HEK293T (cell line): ENCODE measurements at regions not wholly inside any gene's neighbourhood (a gene's known extent, or its start where the extent isn't known, plus 50 kb on each side); places are given as distances from the start of the nearest gene placed in this dataset.

Experiments used
- CTCF ChIA-PET: fragments of 350-600 bp; formaldehyde crosslinking; extraction: SDS; loops from one replicate; lab custom pipeline; 2021; ENCODE audit warnings: antibody characterized with exemption, inconsistent platforms; lab: Yijun Ruan, JAX
- POLR2A ChIA-PET: fragments of 350-600 bp; formaldehyde crosslinking; extraction: SDS; loops from one replicate; lab custom pipeline; 2020; ENCODE audit warnings: antibody characterized with exemption, inconsistent platforms; lab: Yijun Ruan, JAX
- DNase-seq: peaks from one replicate; pipeline ENCODE4 v3.0.0; 2012; ENCODE audit warnings: mixed read lengths; ENCODE audit errors: extremely low spot score
- ARNT ChIP-seq: fragments of 450-650 bp; IDR thresholded peaks from 2 replicates; pipeline ENCODE4 v1.6.1; 2017; ENCODE audit warnings: mild to moderate bottlenecking
- BHLHE40 ChIP-seq: fragments of 450-650 bp; IDR thresholded peaks from 2 replicates; pipeline ENCODE4 v1.6.1; 2016; ENCODE audit warnings: mild to moderate bottlenecking, moderate library complexity, borderline replicate concordance
- CTBP1 ChIP-seq: fragments of 450-650 bp; IDR thresholded peaks from 2 replicates; pipeline ENCODE4 v1.6.1; 2016; ENCODE audit warnings: borderline replicate concordance
- ELF4 ChIP-seq: fragments of 450-650 bp; IDR thresholded peaks from 2 replicates; pipeline ENCODE4 v1.6.1; 2017; ENCODE audit warnings: antibody characterized with exemption
- FOXA1 ChIP-seq: fragments of 450-650 bp; IDR thresholded peaks from 2 replicates; pipeline ENCODE4 v1.6.1; 2016; ENCODE audit warnings: mild to moderate bottlenecking
- FOXK2 ChIP-seq: fragments of 450-650 bp; IDR thresholded peaks from 2 replicates; pipeline ENCODE4 v1.6.1; 2016; ENCODE audit warnings: mild to moderate bottlenecking
- FOXM1 ChIP-seq: fragments of 450-650 bp; IDR thresholded peaks from 2 replicates; pipeline ENCODE4 v1.6.1; 2017; ENCODE audit warnings: mild to moderate bottlenecking, borderline replicate concordance
- HDGF ChIP-seq: fragments of 450-650 bp; IDR thresholded peaks from 2 replicates; pipeline ENCODE4 v1.6.1; 2017; ENCODE audit warnings: antibody characterized with exemption, borderline replicate concordance
- L3MBTL2 ChIP-seq: fragments of 450-650 bp; conservative IDR thresholded peaks from 2 replicates; pipeline ENCODE4 v1.6.1; 2016; ENCODE audit warnings: mild to moderate bottlenecking
- LEF1 ChIP-seq: fragments of 450-650 bp; IDR thresholded peaks from 2 replicates; pipeline ENCODE4 v1.6.1; 2017; ENCODE audit warnings: mild to moderate bottlenecking, borderline replicate concordance
- NFRKB ChIP-seq: fragments of 450-650 bp; IDR thresholded peaks from 2 replicates; pipeline ENCODE4 v1.6.1; 2016; ENCODE audit warnings: mild to moderate bottlenecking, moderate library complexity
- PKNOX1 ChIP-seq: fragments of 450-650 bp; IDR thresholded peaks from 2 replicates; pipeline ENCODE4 v1.6.1; 2016
- SP1 ChIP-seq: fragments of 450-650 bp; IDR thresholded peaks from 2 replicates; pipeline ENCODE4 v1.6.1; 2017
- SUZ12 ChIP-seq: fragments of 450-650 bp; IDR thresholded peaks from 2 replicates; pipeline ENCODE4 v1.6.1; 2016; ENCODE audit warnings: mild to moderate bottlenecking
- TARDBP ChIP-seq: fragments of 450-650 bp; IDR thresholded peaks from 2 replicates; pipeline ENCODE4 v1.6.1; 2016
- ZNF384 ChIP-seq: fragments of 450-650 bp; IDR thresholded peaks from 2 replicates; pipeline ENCODE4 v1.6.1; 2016

GRCh38 chr5:121704291-121704690 is 147.4 kb upstream of the FTMT start:
- no peak for TF ChIP-seq SUZ12
- no peak for TF ChIP-seq ZNF384
- TF ChIP-seq FOXA1 = no peak
- no peak for TF ChIP-seq LEF1
- no peak for TF ChIP-seq ELF4
- no peak for TF ChIP-seq L3MBTL2
- TF ChIP-seq TARDBP = no peak
- no peak for TF ChIP-seq NFRKB
- TF ChIP-seq CTBP1 = no peak
- no peak for TF ChIP-seq FOXK2
- no peak for TF ChIP-seq BHLHE40
- TF ChIP-seq SP1 = no peak
- no peak for TF ChIP-seq ARNT
- TF ChIP-seq HDGF = no peak
- no peak for TF ChIP-seq FOXM1
- no peak for TF ChIP-seq PKNOX1
- POLR2A ChIA-PET = no interaction called here
- CTCF ChIA-PET = no interaction called here
- no peak for DNase-seq

- CTCF ChIA-PET = no interaction called here
- POLR2A ChIA-PET = no interaction called here
- TF ChIP-seq SUZ12 (no peak), PKNOX1 (no peak), ARNT (no peak), ELF4 (no peak), NFRKB (no peak), FOXA1 (no peak), CTBP1 (no peak), L3MBTL2 (no peak), SP1 (no peak)
- no peak for DNase-seq
Observed at GRCh38 chr5:121706686-121707085, 145.0 kb upstream of the FTMT start.

- CTCF ChIA-PET = no interaction called here
- no peak for DNase-seq
- TF ChIP-seq L3MBTL2 (no peak), FOXM1 (no peak), CTBP1 (no peak), ELF4 (no peak), LEF1 (no peak), BHLHE40 (no peak), SUZ12 (no peak), ARNT (no peak), PKNOX1 (no peak), TARDBP (no peak), ZNF384 (no peak), NFRKB (no peak)
- POLR2A ChIA-PET = no interaction called here
Observed at GRCh38 chr5:121707178-121707577, 144.5 kb upstream of the FTMT start.

GRCh38 chr5:121711416-121711815 is 140.3 kb upstream of the FTMT start:
- POLR2A ChIA-PET = no interaction called here
- CTCF ChIA-PET = no interaction called here
- no peak for TF ChIP-seq ELF4
- TF ChIP-seq FOXM1 = no peak
- no peak for TF ChIP-seq ARNT
- no peak for TF ChIP-seq SUZ12
- TF ChIP-seq ZNF384 = no peak
- no peak for TF ChIP-seq HDGF
- TF ChIP-seq PKNOX1 = no peak
- TF ChIP-seq CTBP1 = no peak
- TF ChIP-seq FOXA1 = no peak
- TF ChIP-seq BHLHE40 = no peak
- no peak for TF ChIP-seq FOXK2
- TF ChIP-seq TARDBP = no peak
- TF ChIP-seq NFRKB = no peak
- TF ChIP-seq SP1 = no peak
- TF ChIP-seq LEF1 = no peak
- no peak for TF ChIP-seq L3MBTL2
- no peak for DNase-seq

GRCh38 chr5:121719255-121719654 is 132.4 kb upstream of the FTMT start:
- TF ChIP-seq L3MBTL2 (no peak), TARDBP (no peak), SP1 (no peak), SUZ12 (no peak), PKNOX1 (no peak), FOXM1 (no peak), CTBP1 (no peak), FOXK2 (no peak), NFRKB (no peak), ARNT (no peak), ZNF384 (no peak), ELF4 (no peak), HDGF (no peak), FOXA1 (no peak), LEF1 (no peak)
- ChIA-PET POLR2A (no interaction called here), CTCF (interaction anchor here (0.7 kb wide), 1 partner anchor 306 kb away, joined by 4 read pairs; no protein-coding TSS in a partner anchor)
- DNase-seq = no peak
